ENCODE measurements at regions not wholly inside any gene's neighbourhood (a gene's known extent, or its start where the extent isn't known, plus 50 kb on each side); places are given as distances from the start of the nearest gene placed in this dataset.
"Not testable (repeated sequence)": the region's sequence is repeated elsewhere in the genome, so short reads cannot be mapped to it uniquely, and the experiment has no call there.

GRCh38 chr2:95774322-95775192, 182.8 kb downstream of the TRIM43 start:
- DNase-seq; H3K4me3 Mint-ChIP-seq; H3K9me3 Mint-ChIP-seq; H3K27ac Mint-ChIP-seq; H3K36me3 Mint-ChIP-seq; POLR2A ChIA-PET; ATAC-seq (ENCODE audit: low read depth); H3K27me3 Mint-ChIP-seq; H3K4me1 Mint-ChIP-seq: not testable (repeated sequence)

- H3K27me3 Mint-ChIP-seq; H3K4me1 Mint-ChIP-seq; H3K27ac Mint-ChIP-seq; H3K36me3 Mint-ChIP-seq; DNase-seq; H3K4me3 Mint-ChIP-seq; ATAC-seq (ENCODE audit: low read depth); H3K9me3 Mint-ChIP-seq; POLR2A ChIA-PET: not testable (repeated sequence)
Observed at GRCh38 chr2:95775193-95775531, 183.4 kb downstream of the TRIM43 start.
